COR-L47 (cell line): ENCODE measurements at regions not wholly inside any gene's neighbourhood (a gene's known extent, or its start where the extent isn't known, plus 50 kb on each side); places are given as distances from the start of the nearest gene placed in this dataset.

Experiments
- DNase-seq: peaks from one replicate; lab custom pipeline; 2025; lab: John Stamatoyannopoulos, UW

DNA sequence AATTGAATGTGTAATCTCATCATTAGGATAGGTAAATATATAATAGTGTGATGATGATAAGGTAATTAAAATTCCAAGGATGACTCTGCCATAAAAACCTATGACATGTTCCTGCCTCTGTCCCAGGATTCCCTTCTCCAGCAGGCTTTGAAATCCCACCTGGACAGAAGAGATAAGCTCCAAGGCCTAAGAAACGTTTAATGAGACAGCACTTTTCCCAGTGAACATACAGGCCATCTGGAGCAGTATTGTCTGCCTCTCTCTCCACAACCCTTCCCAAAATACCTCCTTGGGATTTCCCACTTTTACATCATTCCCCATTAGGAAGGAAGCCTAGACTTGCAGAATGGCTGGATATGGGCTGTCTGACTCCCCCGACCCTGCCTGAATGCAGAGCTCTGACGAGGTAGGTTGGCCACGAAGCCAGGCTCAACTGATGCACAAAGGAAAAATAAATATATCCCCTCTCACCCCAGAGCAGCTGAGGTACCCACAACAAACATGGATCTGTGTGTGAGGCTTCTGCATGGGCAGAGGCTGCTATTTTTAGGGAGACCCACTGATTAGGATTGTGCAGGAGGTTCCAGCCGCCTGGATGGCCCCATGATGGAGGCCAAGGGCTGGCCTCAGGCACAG lies 71.0 kb downstream of the TMPRSS5 start:
- no peak for DNase-seq

DNA sequence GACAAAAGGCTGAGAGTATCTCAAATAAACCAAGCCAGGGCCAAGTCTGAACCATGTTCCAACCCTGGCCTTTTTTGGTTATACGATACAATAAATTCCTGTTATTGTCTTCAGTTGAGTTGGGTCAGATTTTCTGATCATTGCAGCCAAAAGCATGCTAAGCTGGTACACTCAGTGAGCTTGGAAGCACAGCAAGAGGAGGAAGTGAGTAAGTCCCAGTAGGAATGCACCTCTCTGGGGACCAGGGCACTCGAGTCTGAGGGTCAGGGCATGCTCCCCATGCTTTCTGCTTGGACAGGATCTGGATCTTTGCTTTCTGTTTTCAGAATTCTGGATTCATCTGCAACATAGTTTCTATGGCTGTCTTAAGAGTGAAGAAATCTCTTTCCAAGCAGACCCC lies 73.1 kb downstream of the TMPRSS5 start:
- no peak for DNase-seq

DNA sequence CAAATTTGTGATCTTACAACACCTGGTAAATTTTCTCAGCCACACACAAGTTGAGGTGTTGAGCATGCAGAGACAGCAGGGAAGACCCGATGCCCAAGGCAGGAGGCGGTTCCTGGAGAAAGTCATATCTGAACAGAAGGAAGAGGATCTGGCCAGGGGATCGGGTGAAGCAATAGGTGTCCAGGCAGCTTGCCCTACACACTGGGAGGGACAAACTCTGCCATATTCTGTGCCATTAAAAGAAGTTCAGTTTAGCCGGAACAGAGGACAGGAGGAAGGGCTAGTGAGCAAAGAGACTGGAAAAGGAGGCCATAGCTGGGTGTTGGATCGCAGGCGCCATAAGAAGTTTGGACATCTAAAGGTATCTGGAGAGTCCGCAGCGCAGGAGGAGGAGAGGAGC lies 76.5 kb downstream of the TMPRSS5 start:
- peak; percentile 54 for DNase-seq

DNA sequence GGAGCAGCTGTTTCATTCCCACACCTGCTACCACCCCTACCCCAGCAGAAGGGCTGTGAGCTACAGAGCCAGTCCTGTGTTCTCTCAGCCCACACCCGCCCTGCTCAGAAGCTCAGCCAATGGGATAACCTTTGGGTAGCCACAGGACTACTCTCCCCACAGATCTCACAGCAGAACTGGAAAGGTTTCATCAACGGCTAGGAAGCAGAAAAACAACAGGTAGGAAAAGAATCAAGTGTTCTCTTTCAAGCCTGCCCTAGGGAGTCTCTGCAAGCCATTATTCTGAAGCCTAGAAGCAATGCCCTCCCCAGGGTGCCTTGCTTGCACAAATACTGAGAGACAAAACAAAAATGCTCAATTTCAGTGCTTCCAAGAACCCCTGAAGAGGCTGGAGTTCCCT lies 77.2 kb downstream of the TMPRSS5 start:
- peak; percentile 93 for DNase-seq

DNA sequence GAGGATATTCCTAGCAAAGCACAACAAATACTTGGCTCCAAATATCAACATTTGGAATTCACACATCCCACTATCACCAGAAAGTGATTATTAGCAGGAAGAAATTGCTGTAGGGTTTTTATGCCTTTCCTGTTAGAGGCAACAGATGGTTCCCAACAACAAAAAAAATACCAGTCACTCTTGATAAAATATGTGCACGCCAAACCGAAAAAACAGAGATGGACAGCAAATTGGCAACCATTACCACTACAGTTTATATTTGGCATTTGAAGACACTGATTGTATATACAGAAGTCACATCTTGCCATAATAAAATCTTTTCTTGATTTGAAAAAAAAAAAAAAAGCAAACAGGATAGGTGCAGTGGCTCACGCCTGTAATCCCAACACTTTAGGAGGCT lies 78.2 kb downstream of the TMPRSS5 start:
- no peak for DNase-seq

DNA sequence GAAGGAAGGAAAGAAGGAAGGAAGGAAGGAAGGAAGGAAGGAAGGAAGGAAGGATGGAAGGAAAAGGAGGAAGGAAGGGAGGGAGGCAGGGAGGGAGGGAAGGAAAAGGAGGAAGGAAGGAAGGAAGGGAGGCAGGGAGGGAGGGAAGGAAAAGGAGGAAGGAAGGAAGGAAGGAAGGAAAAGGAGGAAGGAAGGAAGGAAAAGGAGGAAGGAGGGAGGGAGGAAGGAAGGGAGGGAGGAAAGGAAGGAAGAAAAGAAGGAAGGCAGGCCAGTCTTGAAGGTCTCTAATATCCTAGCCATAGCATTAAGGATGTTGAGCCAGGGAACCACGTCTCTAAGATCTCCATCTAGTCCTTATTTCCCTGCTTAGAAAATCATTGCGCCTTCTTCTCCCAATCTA lies 78.8 kb downstream of the TMPRSS5 start:
- no peak for DNase-seq

DNA sequence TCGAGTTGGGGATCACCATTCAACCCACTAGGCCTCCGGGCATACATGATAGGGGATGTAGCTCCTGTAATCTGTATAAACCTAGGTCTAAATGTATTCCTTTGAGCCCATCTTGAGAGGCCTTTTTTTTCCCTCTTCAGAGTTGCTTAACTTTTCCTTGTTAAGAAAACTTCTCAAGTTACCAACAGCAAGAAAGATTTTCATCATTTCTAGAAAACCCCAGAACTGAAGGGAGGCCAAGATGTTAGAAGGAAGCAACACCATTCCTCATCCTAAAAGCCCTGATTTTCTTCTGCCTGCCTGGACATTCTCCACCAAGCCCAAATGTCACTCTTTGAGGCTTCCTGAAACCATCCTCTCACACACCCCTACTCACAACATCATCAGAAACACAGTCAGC lies 79.4 kb downstream of the TMPRSS5 start:
- DNase-seq = no peak

DNA sequence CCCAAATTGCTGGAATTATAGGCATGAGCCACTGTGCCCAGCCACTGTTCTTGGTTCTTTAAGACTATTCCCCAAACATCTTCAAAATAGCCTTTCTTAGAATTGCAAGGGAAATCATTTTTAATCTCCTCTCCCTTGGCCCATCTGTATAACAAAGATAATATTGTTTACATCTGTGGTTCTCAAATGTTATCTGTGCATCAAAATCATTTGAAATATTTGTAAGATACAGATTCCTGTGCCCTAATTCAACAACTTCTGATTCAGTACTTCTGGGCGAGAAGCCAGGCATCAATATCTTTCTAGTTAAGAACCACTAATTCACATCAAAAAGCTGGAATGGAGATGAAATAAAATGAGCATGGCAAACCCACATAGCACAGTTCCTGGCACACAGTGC lies 83.0 kb downstream of the TMPRSS5 start:
- no peak for DNase-seq

DNA sequence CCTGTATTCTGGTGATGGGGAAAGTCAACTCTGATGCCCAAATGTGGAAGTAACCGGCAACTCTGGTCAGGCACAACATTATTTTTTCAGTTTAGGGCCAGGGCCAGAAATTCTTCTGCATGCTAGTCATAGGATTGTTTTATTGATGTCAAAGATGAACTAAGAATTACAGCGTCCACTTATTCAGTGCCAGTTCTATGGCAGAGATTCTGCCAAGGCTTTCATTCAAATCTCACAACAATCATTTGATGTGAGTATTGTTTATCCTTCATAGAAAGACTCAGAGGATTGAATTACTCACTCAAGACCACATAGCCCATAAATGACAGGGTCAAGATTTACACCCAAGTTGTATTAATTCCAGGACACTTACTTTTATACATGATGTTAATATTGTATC lies 87.7 kb downstream of the TMPRSS5 start:
- DNase-seq = no peak

DNA sequence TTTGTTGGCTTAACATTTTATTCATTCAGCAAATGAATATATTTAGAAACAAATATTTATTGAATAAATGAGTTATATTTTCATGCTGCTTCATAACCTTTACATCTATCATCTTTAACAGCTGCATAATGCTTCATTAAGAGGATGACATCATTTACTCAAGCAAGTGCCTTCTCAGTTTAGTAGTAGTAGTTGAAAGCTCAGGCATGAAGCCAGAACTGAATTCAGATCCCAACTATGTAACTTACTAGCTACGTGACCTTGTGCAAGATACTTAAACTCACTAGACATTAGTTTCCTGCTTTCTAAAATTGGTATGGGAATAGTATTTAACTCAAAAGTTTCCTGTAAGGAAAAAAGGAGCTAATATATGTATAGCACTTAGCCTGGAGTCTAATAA lies 90.3 kb downstream of the TMPRSS5 start:
- DNase-seq = no peak

DNA sequence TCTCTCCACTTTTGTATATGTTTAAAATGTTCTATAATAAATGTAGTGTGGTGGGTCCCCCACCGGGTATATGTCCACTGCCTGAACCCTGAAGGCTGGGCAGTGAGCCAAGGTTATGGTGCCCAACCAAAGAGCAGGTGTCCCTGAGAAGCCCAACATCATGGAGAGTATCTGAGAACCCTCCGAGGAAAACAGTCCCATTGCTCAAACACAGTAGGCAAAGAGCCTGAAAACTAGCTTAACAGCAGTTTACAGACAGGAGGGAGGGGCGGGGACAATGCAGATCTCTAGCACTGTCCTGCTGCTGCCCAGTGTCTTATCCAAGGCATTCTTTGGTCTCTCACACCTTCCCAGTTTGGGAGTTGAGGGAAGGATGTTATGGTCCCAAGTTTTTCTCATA lies 91.0 kb downstream of the TMPRSS5 start:
- DNase-seq = peak; percentile 24

DNA sequence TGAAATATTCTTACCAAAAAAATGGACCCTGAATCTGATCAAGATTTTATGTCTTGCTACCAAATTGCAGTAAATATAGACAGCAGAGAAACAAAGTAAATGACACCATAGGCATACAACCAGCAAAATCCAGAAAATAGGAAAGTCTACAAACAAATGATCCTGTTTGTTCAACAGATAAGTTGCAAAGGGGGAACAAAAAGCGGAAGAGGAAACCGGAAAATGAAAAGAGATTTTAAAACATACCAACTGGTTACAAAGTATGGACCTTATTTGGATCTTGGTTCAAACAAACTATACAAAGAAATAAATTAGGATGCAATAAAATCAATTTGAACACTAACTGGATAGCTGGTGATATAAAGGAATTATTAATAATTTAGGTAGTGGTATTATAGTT lies 92.0 kb downstream of the TMPRSS5 start:
- DNase-seq = no peak

DNA sequence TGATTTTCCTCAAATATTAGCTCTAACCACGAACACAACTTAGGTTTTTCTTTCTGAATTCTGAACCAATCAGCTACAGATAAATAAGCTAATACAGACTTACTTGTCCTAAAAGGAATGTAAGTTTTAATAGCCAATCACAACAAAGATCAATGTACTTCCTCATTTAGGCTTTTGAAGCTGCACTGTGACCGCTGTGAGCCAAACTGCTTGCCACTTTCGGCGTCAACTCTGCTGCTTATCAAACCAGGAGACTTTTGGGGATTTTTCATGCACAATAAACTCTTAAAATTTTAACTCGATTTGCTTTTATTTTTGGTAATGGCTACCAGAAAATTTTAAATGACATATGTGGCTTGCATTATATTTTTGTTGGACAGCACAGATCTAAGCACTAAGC lies 92.5 kb downstream of the TMPRSS5 start:
- no peak for DNase-seq

DNA sequence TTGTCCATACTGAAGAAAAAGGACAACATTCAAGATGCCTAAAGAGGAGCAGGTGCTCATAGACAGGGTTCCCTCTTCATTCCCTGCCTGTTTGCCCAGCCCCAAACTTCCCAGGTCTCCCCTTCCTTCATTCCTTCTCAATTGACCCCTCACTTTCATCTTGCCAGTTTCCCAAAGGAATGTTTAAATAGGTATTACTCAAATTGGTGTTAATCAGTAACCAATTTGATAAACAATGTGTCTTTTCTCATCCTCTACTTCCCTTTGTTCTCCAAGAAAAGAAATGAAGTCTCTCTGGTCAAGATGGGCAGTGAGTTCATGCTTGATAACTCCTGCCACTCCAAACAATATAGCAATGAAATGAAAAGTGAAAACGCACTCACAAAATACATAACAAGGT lies 101.9 kb downstream of the TMPRSS5 start:
- no peak for DNase-seq

DNA sequence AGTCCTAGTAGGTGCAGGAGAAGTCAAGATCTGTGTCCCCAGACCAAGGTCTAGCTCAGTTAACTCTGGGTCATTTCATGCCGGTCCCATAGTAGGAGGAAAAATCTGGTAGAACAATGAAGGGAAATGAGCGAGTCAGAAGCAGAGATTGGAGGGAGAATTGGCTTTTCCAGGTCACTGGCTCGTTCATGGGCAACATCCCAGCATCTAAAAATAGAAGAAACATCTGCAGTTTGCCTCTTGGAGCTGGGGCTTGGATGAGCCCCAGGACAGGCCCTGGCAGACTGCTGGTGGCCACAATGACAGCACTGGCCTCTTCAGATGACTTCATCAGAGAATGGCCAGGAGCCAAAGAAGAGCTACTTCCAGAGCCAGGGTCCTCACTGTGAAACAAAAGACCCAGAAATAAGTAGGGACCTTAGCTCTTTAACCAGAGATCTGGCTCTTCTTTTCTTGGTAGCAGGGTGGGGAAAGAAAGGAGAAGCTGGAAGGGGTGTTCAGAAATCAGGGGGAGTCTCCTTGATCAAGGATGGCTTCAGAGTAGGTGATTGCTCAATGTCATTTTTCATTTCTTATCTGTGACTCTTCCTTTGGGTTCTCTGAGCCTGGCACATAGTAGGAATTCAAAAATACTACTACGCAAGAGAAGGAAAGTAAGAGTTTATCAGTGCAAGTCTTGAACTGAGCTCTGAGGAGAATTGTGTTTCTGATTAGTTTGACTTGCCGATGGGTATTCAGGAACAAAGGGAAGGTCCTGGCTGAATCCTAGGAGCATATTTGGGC lies 102.6 kb downstream of the TMPRSS5 start:
- DNase-seq = no peak

DNA sequence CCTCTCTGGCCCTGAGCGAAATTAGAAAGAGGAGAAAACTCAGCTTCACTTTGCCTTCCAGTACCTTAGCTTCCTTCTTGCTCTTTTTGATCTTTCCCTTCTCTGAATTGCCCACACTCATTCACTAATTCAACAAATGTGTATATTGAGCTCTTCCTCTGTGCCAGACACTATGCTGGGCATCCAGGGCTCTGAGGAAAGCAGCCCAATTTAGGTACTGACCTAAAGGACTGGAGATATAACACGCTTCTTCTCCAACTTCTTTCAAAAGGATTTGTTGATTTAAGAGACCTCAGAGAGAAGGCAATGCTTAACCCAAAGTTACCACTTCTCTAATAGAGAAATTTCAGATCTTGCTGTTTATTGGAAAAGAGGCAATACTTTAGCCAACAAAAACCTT lies 103.6 kb downstream of the TMPRSS5 start:
- DNase-seq = no peak

DNA sequence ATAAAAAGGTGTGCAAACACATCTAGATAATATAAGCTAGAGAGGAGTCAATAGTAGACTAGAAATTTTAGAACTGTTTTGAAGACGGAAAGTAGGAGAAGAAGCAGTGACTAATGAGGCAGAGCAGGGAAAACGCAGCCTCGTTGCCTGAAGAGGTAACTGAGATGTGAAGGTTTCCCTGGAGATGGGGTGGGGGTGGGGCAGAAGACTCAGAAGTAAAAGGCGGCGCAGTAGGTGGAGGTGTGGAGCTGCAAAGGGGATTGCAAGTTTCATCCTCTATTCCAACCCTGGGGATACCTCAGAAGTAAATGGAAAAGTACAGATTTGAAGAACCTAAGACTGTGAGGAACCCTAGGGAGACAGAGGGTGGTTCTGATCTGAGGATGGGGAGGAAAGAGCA lies 109.5 kb downstream of the TMPRSS5 start:
- no peak for DNase-seq

DNA sequence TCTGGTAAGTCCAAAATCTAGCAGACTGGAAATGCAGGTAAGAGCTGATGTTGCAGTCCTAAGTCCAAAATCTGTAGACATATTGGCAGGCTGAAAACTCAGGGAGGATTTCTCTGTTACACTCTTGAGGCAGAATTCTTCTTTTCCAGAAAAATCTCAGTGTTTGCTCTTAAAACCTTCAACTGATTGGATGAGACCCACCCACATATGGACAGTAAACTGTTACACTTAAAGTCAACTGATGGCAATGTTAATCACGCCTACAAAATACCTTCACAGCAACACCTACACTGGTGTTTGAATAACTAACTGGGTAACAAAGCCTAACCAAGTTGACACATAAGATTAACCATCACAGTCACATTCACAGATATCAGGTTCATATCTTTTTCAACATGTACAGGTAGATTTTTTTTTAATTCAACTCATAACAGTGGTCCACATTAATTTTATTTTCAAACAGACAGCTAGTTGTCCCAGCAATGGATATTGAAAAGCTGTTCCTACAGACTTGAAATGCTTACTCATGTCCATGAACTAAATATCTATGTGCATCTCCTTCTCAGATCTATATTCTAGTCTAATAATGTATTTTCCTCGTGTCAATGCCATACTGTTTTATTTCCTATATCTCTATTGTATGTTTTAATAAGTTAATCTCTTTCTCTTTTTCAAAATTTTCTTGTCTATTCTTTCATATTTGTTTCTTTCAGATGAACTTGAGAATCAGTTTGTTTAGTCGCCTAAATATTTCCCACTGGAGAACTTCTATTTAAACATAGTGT lies 110.1 kb downstream of the TMPRSS5 start:
- DNase-seq = no peak

DNA sequence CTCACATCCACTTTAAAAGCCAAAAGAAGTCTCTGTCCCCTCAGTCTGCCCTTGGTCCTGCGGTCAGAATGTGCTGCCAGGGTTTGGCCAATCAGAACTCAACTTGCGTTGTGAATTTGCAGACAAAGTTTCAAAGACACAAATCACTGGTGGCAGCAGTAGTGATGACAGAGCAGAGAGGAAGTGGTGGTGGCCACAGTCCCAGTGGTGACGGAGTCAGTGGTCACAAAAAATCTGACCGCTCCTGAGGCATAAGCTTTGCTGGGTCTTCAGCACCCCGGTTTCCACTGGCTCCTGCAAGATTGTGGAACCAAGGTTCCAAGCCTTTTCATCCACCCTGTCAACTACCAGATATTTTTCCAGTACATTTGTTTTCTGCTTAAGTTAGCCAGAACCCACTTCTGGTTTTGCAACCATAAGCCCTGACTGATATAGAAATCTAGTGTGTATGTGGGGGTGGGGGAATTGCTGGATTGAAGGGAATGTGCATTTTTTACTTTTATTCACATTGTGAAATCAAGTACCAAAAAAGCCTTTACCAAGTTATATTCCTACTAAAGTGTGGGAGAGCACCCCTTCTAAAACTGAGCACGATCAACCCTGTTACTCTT lies 112.3 kb downstream of the TMPRSS5 start:
- DNase-seq = no peak

DNA sequence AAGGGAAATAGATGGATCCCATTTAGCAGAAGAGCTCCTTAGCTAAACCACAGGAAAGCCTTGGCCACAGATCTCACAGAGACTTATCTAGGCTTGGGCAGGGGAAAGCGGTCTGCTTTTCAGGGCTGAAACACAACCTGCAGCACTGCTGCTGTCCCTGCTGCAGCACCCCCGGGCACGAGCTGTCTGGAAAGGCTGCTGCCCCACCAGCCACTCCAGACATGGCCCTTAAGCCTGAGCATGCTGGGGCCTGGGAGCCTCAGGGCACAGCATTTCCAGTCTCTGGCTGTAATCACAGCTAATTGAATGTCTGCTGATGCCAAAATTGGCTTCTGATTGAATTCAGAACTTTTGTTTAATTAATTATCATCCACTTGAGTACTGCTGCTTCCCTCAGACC lies 115.0 kb downstream of the TMPRSS5 start:
- DNase-seq = peak; percentile 71

DNA sequence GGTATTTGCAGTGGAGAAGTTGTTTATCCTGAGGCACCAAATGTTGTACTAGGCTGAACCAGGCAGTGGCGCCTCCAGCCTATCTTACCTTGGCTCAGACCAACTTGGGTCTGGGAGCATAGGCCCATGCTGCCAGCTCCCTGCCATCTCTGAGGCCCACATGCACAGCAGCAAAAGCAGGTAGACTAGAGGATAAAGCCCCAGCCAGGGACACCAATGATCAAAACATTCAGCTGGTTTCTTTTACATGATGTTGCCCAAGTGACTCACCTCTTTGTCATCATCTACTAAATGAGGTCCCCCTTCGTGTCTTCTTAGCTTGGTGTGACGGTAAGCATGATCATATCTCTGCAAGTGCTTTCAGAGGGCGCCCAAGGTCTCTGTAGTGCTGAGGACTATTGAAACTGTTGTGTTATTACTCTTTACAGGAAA lies 112.1 kb upstream of the DRD2 start:
- DNase-seq = no peak

DNA sequence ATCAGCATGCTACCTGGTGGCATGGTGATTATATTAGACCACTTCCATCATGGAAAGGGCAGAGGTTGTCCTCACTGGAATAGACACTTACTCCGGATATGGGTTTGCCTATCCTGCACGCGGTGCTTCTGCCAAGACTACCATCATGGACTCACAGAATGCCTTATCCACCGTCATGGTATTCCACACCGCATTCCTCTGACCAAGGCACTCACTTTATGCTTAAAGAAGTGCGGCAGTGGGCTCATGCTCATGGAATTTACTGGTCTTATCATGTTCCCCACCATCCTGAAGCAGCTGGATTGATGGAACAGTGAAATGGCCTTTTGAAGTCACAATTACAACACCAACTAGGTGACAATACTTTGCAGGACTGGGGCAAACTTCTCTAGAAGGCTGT lies 109.2 kb upstream of the DRD2 start:
- no peak for DNase-seq

DNA sequence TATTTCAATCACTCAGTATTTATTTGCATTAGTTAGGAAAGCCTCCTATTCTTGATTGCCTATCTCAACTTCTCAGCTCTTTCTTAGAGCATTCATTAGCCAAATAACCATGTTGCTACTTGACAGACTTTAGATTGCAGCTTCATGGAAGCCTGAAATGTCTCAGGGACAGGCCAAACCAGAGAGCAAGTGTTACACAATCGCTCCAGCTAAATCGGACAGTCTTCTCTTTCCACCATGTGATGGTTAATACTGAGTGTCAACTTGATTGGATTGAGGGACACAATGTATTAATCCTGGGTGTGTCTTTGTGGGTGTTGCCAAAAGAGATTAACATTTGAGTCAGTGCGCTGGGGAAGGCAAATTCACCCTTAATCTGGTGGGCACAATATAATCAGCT lies 106.5 kb upstream of the DRD2 start:
- no peak for DNase-seq
